Bronchial epithelial cell (primary cell): ENCODE measurements at regions not wholly inside any gene's neighbourhood (a gene's known extent, or its start where the extent isn't known, plus 50 kb on each side); places are given as distances from the start of the nearest gene placed in this dataset.

ENCODE experiments used
- DNase-seq: peaks from one replicate; pipeline ENCODE4 v3.0.0-alpha.2; 2010; ENCODE audit warnings: low read depth
- FAIRE-seq: peaks from 2 replicates; lab custom pipeline; 2011; peaks lifted over from hg19 to GRCh38; lab: Jason Lieb, UNC
- H3K27me3 ChIP-seq: 2 replicates; pipeline ENCODE4 v1.5.1; 2011; ENCODE audit warnings: low read length; ENCODE audit not compliant: control insufficient read depth, insufficient read depth
- H3K36me3 ChIP-seq: 2 replicates; pipeline ENCODE4 v1.5.1; 2011; ENCODE audit warnings: low read length; ENCODE audit not compliant: control insufficient read depth, insufficient read depth
- H3K4me3 ChIP-seq: 2 replicates; pipeline ENCODE4 v1.5.1; 2011; ENCODE audit warnings: mild to moderate bottlenecking, low read depth, low read length, control low read depth
- CTCF ChIP-seq: IDR thresholded peaks from 2 replicates; pipeline ENCODE4 v1.5.1; 2011; ENCODE audit warnings: mild to moderate bottlenecking, moderate library complexity, low read length, control low read depth, inconsistent platforms; ENCODE audit not compliant: insufficient read depth, severe bottlenecking

GRCh38 chr15:58295637-58296215 is 136.1 kb upstream of the LIPC start:
- no peak for FAIRE-seq
- no peak for TF ChIP-seq CTCF
- Histone ChIP-seq H3K4me3 (no peak overlapping the region), H3K36me3 (no peaks in the 10 kb centered on the region), H3K27me3 (no peaks in the 10 kb centered on the region)
- no peak for DNase-seq

- no peaks in the 10 kb centered on the region for H3K36me3 ChIP-seq
- DNase-seq (no peak), FAIRE-seq (no peak)
- H3K27me3 ChIP-seq = no peaks in the 10 kb centered on the region
- H3K4me3 ChIP-seq = no peak overlapping the region
- no peak for TF ChIP-seq CTCF
These were observed 135.5 kb upstream of the LIPC start for GRCh38 chr15:58296276-58296675.

GRCh38 chr15:58297639-58298038 is 134.2 kb upstream of the LIPC start:
- Histone ChIP-seq H3K4me3 (no peak overlapping the region), H3K27me3 (no peaks in the 10 kb centered on the region), H3K36me3 (no peaks in the 10 kb centered on the region)
- DNase-seq = no peak
- TF ChIP-seq CTCF = no peak
- FAIRE-seq = no peak

- no peak for TF ChIP-seq CTCF
These were observed 132.6 kb upstream of the LIPC start for GRCh38 chr15:58298879-58299850.

GRCh38 chr15:58302832-58303231 is 129.0 kb upstream of the LIPC start:
- no peaks in the 10 kb centered on the region for H3K27me3 ChIP-seq
- H3K36me3 ChIP-seq = no peaks in the 10 kb centered on the region
- DNase-seq (no peak), FAIRE-seq (no peak)
- no peak for TF ChIP-seq CTCF
- H3K4me3 ChIP-seq = no peak overlapping the region

More at GRCh38 chr15:58298879-58299850, 132.6 kb upstream of the LIPC start:
- no peaks in the 10 kb centered on the region for H3K36me3 ChIP-seq
- no peak overlapping the region for H3K4me3 ChIP-seq
- no peak for DNase-seq
- no peak for FAIRE-seq
- no peaks in the 10 kb centered on the region for H3K27me3 ChIP-seq
